ENCODE measurements at regions not wholly inside any gene's neighbourhood (a gene's known extent, or its start where the extent isn't known, plus 50 kb on each side); places are given as distances from the start of the nearest gene placed in this dataset.
A peak's percentile ranks its signal among the peaks of the same experiment; 100 is the strongest.

DNA sequence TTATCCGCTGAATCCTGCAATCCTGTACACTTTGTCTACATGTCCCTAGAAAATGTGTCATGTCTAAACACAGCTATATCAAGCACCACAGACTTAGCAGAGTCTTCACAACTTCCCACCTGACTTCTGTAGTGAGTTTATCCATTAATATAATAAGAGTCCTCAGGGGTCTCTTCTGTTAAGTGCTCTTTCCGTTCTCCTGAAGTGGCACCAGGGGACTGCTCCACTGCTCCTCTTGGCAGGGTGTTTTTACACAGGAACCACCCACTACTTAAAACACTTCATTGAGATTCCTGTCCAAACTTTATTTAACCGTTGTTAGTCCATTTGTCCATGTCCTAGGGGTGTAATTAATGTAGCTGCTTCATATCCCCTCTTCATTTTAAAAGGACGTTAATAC is 1000.4 kb downstream of the STPG2 start:
- no peak overlapping the region for H3K4me3 ChIP-seq (ENCODE audit: low read depth, low read length)
- TF ChIP-seq, protein P1, sequence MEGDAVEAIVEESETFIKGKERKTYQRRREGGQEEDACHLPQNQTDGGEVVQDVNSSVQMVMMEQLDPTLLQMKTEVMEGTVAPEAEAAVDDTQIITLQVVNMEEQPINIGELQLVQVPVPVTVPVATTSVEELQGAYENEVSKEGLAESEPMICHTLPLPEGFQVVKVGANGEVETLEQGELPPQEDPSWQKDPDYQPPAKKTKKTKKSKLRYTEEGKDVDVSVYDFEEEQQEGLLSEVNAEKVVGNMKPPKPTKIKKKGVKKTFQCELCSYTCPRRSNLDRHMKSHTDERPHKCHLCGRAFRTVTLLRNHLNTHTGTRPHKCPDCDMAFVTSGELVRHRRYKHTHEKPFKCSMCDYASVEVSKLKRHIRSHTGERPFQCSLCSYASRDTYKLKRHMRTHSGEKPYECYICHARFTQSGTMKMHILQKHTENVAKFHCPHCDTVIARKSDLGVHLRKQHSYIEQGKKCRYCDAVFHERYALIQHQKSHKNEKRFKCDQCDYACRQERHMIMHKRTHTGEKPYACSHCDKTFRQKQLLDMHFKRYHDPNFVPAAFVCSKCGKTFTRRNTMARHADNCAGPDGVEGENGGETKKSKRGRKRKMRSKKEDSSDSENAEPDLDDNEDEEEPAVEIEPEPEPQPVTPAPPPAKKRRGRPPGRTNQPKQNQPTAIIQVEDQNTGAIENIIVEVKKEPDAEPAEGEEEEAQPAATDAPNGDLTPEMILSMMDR (IDR thresholded peaks at IDR 0.05; ENCODE audit: control insufficient read depth, extremely low read depth, insufficient read depth), result no peak
- no peak for DNase-seq (ENCODE audit: low read depth)

DNA sequence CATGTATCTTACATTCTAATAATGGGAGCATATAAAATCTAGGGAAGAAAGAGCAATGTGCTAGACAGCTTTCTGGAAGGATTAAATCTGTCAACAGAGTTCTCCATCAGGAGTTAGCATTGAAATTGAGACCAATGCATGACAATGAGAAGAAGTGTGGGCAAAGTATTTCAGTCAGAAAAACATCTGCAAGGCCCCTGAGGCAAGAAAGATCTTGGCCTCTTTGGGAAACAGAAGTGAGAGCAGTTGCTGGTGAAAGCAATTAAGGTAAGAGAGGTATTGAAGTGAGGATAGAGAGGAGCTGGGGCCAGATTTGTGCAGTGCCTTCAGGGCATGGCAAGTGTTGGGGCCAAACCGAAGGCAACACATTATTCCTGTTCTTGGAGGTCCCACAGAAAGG is 999.1 kb downstream of the STPG2 start:
- H3K4me3 ChIP-seq (ENCODE audit: low read depth, low read length), result no peak overlapping the region
- TF ChIP-seq, protein P1 (IDR thresholded peaks at IDR 0.05; ENCODE audit: control insufficient read depth, extremely low read depth, insufficient read depth), result no peak
- DNase-seq (ENCODE audit: low read depth), result no peak

DNA sequence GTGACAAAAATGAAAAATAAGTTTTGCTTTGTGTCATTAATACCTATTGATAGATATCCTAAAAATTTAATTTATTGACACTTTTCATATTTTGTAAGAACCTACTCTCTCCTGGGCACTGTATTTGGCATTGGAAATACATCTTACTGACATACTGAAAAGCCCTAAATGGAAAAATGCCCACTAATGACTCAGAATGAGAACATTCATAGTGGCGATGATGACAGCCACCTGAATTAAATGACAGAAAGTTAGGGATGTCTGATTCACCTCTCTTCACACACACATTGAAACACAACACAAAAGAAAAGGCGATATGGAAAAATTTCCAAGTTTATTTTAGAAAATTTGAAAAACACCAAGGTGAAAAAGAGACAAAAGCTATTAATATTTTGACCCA is 992.3 kb downstream of the STPG2 start:
- no peak for DNase-seq (ENCODE audit: low read depth)
- H3K4me3 ChIP-seq (ENCODE audit: low read depth, low read length), result no peak overlapping the region
- TF ChIP-seq, protein P1 (IDR thresholded peaks at IDR 0.05; ENCODE audit: control insufficient read depth, extremely low read depth, insufficient read depth), result no peak

DNA sequence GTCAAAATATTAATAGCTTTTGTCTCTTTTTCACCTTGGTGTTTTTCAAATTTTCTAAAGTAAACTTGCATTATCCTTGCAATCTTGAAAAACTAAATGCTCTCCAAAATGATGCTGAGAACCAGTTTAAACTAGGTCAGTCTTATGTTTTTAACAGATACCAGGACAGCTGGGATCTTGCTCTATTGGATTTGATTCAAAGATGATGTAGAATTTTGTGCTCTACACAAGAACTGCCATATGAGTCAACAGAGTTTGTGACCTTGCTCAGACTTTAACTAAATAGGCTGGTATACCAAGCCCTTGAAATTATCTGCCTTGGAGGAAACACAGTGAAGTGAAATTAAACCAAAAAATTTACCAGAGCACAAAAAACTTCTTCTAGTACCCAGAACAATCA is 991.1 kb downstream of the STPG2 start:
- TF ChIP-seq, protein P1 (IDR thresholded peaks at IDR 0.05; ENCODE audit: control insufficient read depth, extremely low read depth, insufficient read depth), result no peak
- H3K4me3 ChIP-seq (ENCODE audit: low read depth, low read length), result no peak overlapping the region
- no peak for DNase-seq (ENCODE audit: low read depth)

DNA sequence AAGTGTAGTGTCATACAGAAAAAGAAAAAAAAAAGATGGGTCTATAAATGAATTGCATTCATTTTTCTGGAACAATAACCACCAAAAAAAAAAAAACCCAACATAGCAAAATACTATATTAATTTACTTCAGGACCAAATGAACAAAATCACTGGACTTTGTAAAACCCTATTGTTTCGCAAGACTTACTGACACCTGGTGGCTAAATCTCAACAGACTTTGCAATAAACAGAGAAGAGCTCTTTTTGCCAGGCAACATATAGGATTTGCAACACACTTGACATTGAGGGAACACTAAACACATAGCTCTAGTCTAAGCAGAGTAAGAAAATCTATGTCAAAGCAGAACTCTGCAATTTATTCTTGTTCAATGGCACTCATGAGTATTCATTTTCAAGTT is 990.2 kb downstream of the STPG2 start:
- no peak for DNase-seq (ENCODE audit: low read depth)
- TF ChIP-seq, protein P1 (IDR thresholded peaks at IDR 0.05; ENCODE audit: control insufficient read depth, extremely low read depth, insufficient read depth), result peak; percentile 63
- no peak overlapping the region for H3K4me3 ChIP-seq (ENCODE audit: low read depth, low read length)

GRCh38 chr4:97159625-97160024 is 983.7 kb downstream of the STPG2 start:
- H3K4me3 ChIP-seq (ENCODE audit: low read depth, low read length), result no peak overlapping the region
- TF ChIP-seq, protein P1 (IDR thresholded peaks at IDR 0.05; ENCODE audit: control insufficient read depth, extremely low read depth, insufficient read depth), result no peak
- DNase-seq (ENCODE audit: low read depth), result peak; percentile 78

GRCh38 chr4:97185233-97185632 is 958.0 kb downstream of the STPG2 start:
- TF ChIP-seq, protein P1 (IDR thresholded peaks at IDR 0.05; ENCODE audit: control insufficient read depth, extremely low read depth, insufficient read depth), result no peak
- no peak overlapping the region for H3K4me3 ChIP-seq (ENCODE audit: low read depth, low read length)
- DNase-seq (ENCODE audit: low read depth), result no peak

All from LNCaP clone FGC (cell line).